K562 (cell line): ENCODE measurements at regions not wholly inside any gene's neighbourhood (a gene's known extent, or its start where the extent isn't known, plus 50 kb on each side); places are given as distances from the start of the nearest gene placed in this dataset.

Experiments
- ATAC-seq: fragments of 200-7000 bp; cut with Tn5 transposase; 3 replicates; pipeline ENCODE4 v1.9.1; 2020; ENCODE audit warnings: moderate library complexity
- BruUV-seq: library from RNA; stranded (reverse); fragments of 400-500 nt; replicated peaks from 2 replicates; lab custom pipeline; 2021; lab: Mats Ljungman, UMichigan
- CTCF ChIA-PET: fragments of 300-600 bp; formaldehyde crosslinking; extraction: SDS; loops from one replicate; lab custom pipeline; 2021; ENCODE audit warnings: low intra/inter-chr PET ratio; lab: Yijun Ruan, JAX
- POLR2A ChIA-PET: fragments of 300-600, 350-650 bp; sonication (Branson Sonifier 250); formaldehyde crosslinking; extraction: SDS; loops from one replicate; lab custom pipeline; 2021; ENCODE audit warnings: antibody characterized with exemption, inconsistent platforms; lab: Yijun Ruan, JAX
- DNase-seq, 4 experiments: peaks; one replicate each; pipeline versions ENCODE4 v3.0.0 to v3.0.0-alpha.2; 2011 to 2018; ENCODE audit warnings: low spot score in 3 of 4, mixed read lengths in 3 of 4; ENCODE audit errors: extremely low read depth in 1 of 4
- FAIRE-seq: peaks from 2 replicates; lab custom pipeline; 2011; peaks lifted over from hg19 to GRCh38; lab: Jason Lieb, UNC
- H2AFZ ChIP-seq: 2 replicates; pipeline ENCODE4 v1.6.0; 2011; ENCODE audit warnings: low read depth, low read length, control low read depth, inconsistent platforms
- H3K27ac ChIP-seq: fragments of 200-600 bp; 3 replicates; pipeline ENCODE4 v1.8.0; 2011; ENCODE audit warnings: low read depth, mild to moderate bottlenecking, control low read depth, inconsistent platforms, low read length, moderate library complexity, mixed read lengths; ENCODE audit errors: extremely low read depth
- H3K27me3 ChIP-seq, 2 experiments: fragments of 300-600 bp in 1 of 2; 2 replicates in 1 of 2; 3 replicates in 1 of 2; pipeline versions ENCODE4 v1.6.0 to v1.8.0; 2011; ENCODE audit warnings: inconsistent platforms in 2 of 2, low read length in 2 of 2, mild to moderate bottlenecking in 1 of 2, mixed read lengths in 1 of 2, moderate library complexity in 1 of 2; ENCODE audit not compliant: control insufficient read depth in 2 of 2, insufficient read depth in 2 of 2
- H3K36me3 ChIP-seq: fragments of 300-600 bp; 3 replicates; pipeline ENCODE4 v1.8.0; 2011; ENCODE audit warnings: mild to moderate bottlenecking, low read length, inconsistent platforms; ENCODE audit not compliant: control insufficient read depth, insufficient read depth
- H3K4me1 ChIP-seq, 2 experiments: fragments of 200-600 bp in 1 of 2; replicated peaks in 1 of 2; 2 replicates in 1 of 2; 3 replicates in 1 of 2; pipeline versions ENCODE4 v1.5.1 to v1.8.0; 2011; ENCODE audit warnings: inconsistent platforms in 2 of 2, low read length in 2 of 2, mild to moderate bottlenecking in 1 of 2, mixed read lengths in 1 of 2, moderate library complexity in 1 of 2; ENCODE audit not compliant: control insufficient read depth in 2 of 2, insufficient read depth in 2 of 2
- H3K4me2 ChIP-seq: 2 replicates; pipeline ENCODE4 v1.6.1; 2011; ENCODE audit warnings: low read length, control low read depth, inconsistent platforms, mixed read lengths; ENCODE audit not compliant: insufficient read depth
- H3K4me3 ChIP-seq: fragments of 200-600 bp; sonication (generic), shearing (Covaris generic); 2 replicates; pipeline ENCODE4 v1.5.1; 2016; ENCODE audit warnings: control low read depth, inconsistent platforms
- H3K79me2 ChIP-seq: fragments of 200-600 bp; 3 replicates; pipeline ENCODE4 v1.8.0; 2011; ENCODE audit warnings: low read length, inconsistent platforms; ENCODE audit not compliant: control insufficient read depth, insufficient read depth
- H3K9ac ChIP-seq, 2 experiments: 2 replicates each; pipeline versions ENCODE4 v1.6.0 to v1.6.1; 2011; ENCODE audit warnings: low read depth in 2 of 2, low read length in 2 of 2, control low read depth in 1 of 2, inconsistent platforms in 1 of 2, mild to moderate bottlenecking in 1 of 2, mixed read lengths in 1 of 2; ENCODE audit not compliant: insufficient read depth in 1 of 2
- H3K9me1 ChIP-seq: one replicate; pipeline ENCODE4 v1.6.0; 2011; ENCODE audit warnings: inconsistent platforms, mild to moderate bottlenecking, low read length, moderate library complexity; ENCODE audit not compliant: control insufficient read depth, insufficient read depth
- H3K9me3 ChIP-seq: replicated peaks from 2 replicates; pipeline ENCODE4 v1.5.1; 2011; ENCODE audit warnings: low read depth, low read length, inconsistent platforms; ENCODE audit not compliant: control insufficient read depth, insufficient read depth
- H4K20me1 ChIP-seq: replicated peaks from 2 replicates; pipeline ENCODE4 v1.6.1; 2011; ENCODE audit warnings: low read length, inconsistent platforms, mixed read lengths; ENCODE audit not compliant: control insufficient read depth, insufficient read depth
- FIP1L1 ChIP-seq: fragments of 200-400 bp; formaldehyde crosslinking; IDR thresholded peaks from 2 replicates; pipeline ENCODE4 v1.6.1; 2018; ENCODE audit warnings: mild to moderate bottlenecking, low read depth, low read length; ENCODE audit not compliant: poor library complexity, severe bottlenecking
- HMBOX1 ChIP-seq: sonication (generic); IDR thresholded peaks from 2 replicates; pipeline ENCODE4 v1.6.1; 2016
- SRF ChIP-seq, 2 experiments: fragments of 250-450, 450-650 bp in 1 of 2; sonication (Bioruptor Pico) in 1 of 2; sonication (generic) in 1 of 2; formaldehyde crosslinking; IDR thresholded peaks; 2 replicates each; pipeline versions ENCODE4 v1.5.0 to v1.5.1; 2020 to 2022; ENCODE audit warnings: mild to moderate bottlenecking in 1 of 2, missing genetic modification reagents in 1 of 2
- USF1 ChIP-seq: sonication (generic); formaldehyde crosslinking; IDR thresholded peaks from 2 replicates; pipeline ENCODE4 v1.9.0; 2022; ENCODE audit warnings: mild to moderate bottlenecking, missing genetic modification reagents
- WGBS: fragments of 100-300 bp; shearing (Covaris generic); methylation state at CpG from one replicate; pipeline ENCODE4 v1.1.6; 2016; ENCODE audit warnings: low coverage, mixed read lengths; ENCODE audit not compliant: insufficient coverage; ENCODE audit errors: missing lambda C conversion rate; 5-methylcytosine and 5-hydroxymethylcytosine counted together
- in situ Hi-C: fragments of 300-500 bp; cut with MboI; formaldehyde crosslinking; loops from 4 replicates; pipeline ENCODE4 v1.15.0; 2018; ENCODE audit warnings: inconsistent platforms, mixed read lengths
- intact Hi-C: fragments of 100-400 bp; cut with micrococcal nuclease; formaldehyde crosslinking; loops from 2 replicates; pipeline ENCODE4 v1.14.2; 2022

- Histone ChIP-seq H4K20me1 (peaks cover 5% of the 10 kb centered on the region; the same call in 1 of the 2 replicates), H3K4me2 (no peak overlapping the region), H2AFZ (no peak overlapping the region), H3K36me3 (no peaks in the 10 kb centered on the region), H3K27me3 (peaks cover 18 to 60% of the 10 kb centered on the region in 2 experiments; a peak in 4 of 5 replicates), H3K4me1 (peaks cover 0 to 5% of the 10 kb centered on the region in 2 experiments; a peak in 1 of 5 replicates), H3K27ac (no peak overlapping the region), H3K9me3 (no peaks in the 10 kb centered on the region), H3K9me1 (no peaks in the 10 kb centered on the region), H3K9ac (no peak overlapping the region), H3K4me3 (no peak overlapping the region), H3K79me2 (no peaks in the 10 kb centered on the region)
- DNase-seq (no peak), ATAC-seq (no peak), FAIRE-seq (no peak)
- TF ChIP-seq FIP1L1, result no peak
- TF ChIP-seq HMBOX1, result no peak
- no peak for TF ChIP-seq USF1 (CRISPR knock-in tag)
- TF ChIP-seq SRF (CRISPR knock-in tag; IDR thresholded peaks at IDR 0.05), result no peak
- 0% methylated on average over 3 of the region's 3 CpGs for WGBS
- ChIA-PET POLR2A (interaction anchor here (0.6 kb wide), 1 partner anchor 75 kb away, joined by 3 read pairs; no protein-coding TSS in a partner anchor), CTCF (no interaction called here)
- in situ Hi-C loops (no loop called here), intact Hi-C loops (no loop called here)
- BruUV-seq, result no TSS peak
Measured at GRCh38 chr2:15845294-15845693, 95.1 kb upstream of the MYCN start.
